ENCODE measurements at regions not wholly inside any gene's neighbourhood (a gene's known extent, or its start where the extent isn't known, plus 50 kb on each side); places are given as distances from the start of the nearest gene placed in this dataset.

GRCh38 chr4:151835467-151835866 lies 74.7 kb upstream of the GATB start:
- no peak for TF ChIP-seq POLR2A (IDR thresholded peaks at IDR 0.05)
- TF ChIP-seq CTCF (IDR thresholded peaks at IDR 0.05), result no peak

All from esophagus squamous epithelium (tissue), 4 donors.